GM12878 (cell line): ENCODE measurements at regions not wholly inside any gene's neighbourhood (a gene's known extent, or its start where the extent isn't known, plus 50 kb on each side); places are given as distances from the start of the nearest gene placed in this dataset.

Source experiments
- ATF3 ChIP-seq: IDR thresholded peaks from 2 replicates; pipeline ENCODE4 v1.6.1; 2011; ENCODE audit warnings: low read depth, mild to moderate bottlenecking, low read length, moderate library complexity, borderline replicate concordance; ENCODE audit errors: extremely low read depth
- BCL11A ChIP-seq: IDR thresholded peaks from 2 replicates; pipeline ENCODE4 v1.6.1; 2011; ENCODE audit warnings: low read depth, low read length
- CEBPB ChIP-seq, 2 experiments: fragments of 150-350 bp in 1 of 2; IDR thresholded peaks; 2 replicates each; pipeline ENCODE4 v1.6.1; 2012 to 2014; ENCODE audit warnings: low read depth in 2 of 2, low read length in 2 of 2, borderline replicate concordance in 1 of 2, inconsistent platforms in 1 of 2
- CREM ChIP-seq: IDR thresholded peaks from 2 replicates; pipeline ENCODE4 v1.6.1; 2014; ENCODE audit warnings: antibody characterized with exemption, low read depth
- CTCF ChIP-seq, 3 experiments: IDR thresholded peaks in 2 of 3; conservative IDR thresholded peaks in 1 of 3; 2 replicates each; pipeline ENCODE4 v1.5.1; 2011; ENCODE audit warnings: low read depth in 3 of 3, low read length in 3 of 3, mild to moderate bottlenecking in 3 of 3, control low read depth in 2 of 3, moderate library complexity in 2 of 3, inconsistent platforms in 1 of 3, mixed read lengths in 1 of 3; ENCODE audit not compliant: control insufficient read depth in 2 of 3, insufficient read depth in 1 of 3; ENCODE audit errors: extremely low read depth in 1 of 3
- EP300 ChIP-seq, 2 experiments: fragments of 150-350 bp in 1 of 2; IDR thresholded peaks; 2 replicates each; pipeline ENCODE4 v1.6.1; 2011 to 2012; ENCODE audit warnings: low read depth in 2 of 2, low read length in 2 of 2, borderline replicate concordance in 1 of 2, improper control_type of control experiment in 1 of 2, inconsistent platforms in 1 of 2; ENCODE audit not compliant: control insufficient read depth in 1 of 2
- SIX5 ChIP-seq: IDR thresholded peaks from 2 replicates; pipeline ENCODE4 v1.6.1; 2011; ENCODE audit warnings: mild to moderate bottlenecking, low read depth, low read length, moderate library complexity; ENCODE audit not compliant: severe bottlenecking
- SP1 ChIP-seq: IDR thresholded peaks from one replicate; pipeline ENCODE4 v1.6.1; 2011; ENCODE audit warnings: low read depth, low read length
- SREBF1 ChIP-seq: IDR thresholded peaks from 2 replicates; pipeline ENCODE4 v1.6.1; 2012; ENCODE audit warnings: mild to moderate bottlenecking, low read length
- ZBTB11 ChIP-seq: fragments of 450-650 bp; formaldehyde crosslinking; IDR thresholded peaks from 2 replicates; pipeline ENCODE4 v1.5.0; 2022; ENCODE audit warnings: mild to moderate bottlenecking, missing genetic modification characterization

GRCh38 chr20:40510622-40511021 lies 178.4 kb downstream of the MAFB start:
- TF ChIP-seq CREM (no peak), CEBPB (IDR thresholded peaks at IDR 0.05; ENCODE audit: borderline replicate concordance in 1 of 2, low read depth in 2 of 2, low read length in 2 of 2) (no peak), ZBTB11 (CRISPR knock-in tag) (no peak), ATF3 (no peak), SREBF1 (no peak), SIX5 (no peak), CTCF (IDR thresholded peaks at IDR 0.05 in 2 of 3, conservative IDR thresholded peaks at IDR 0.05 in 1 of 3; ENCODE audit: control insufficient read depth in 2 of 3, extremely low read depth in 1 of 3, insufficient read depth in 1 of 3, low read depth in 3 of 3, low read length in 3 of 3) (no peak), SP1 (no peak), BCL11A (no peak), EP300 (IDR thresholded peaks at IDR 0.05; ENCODE audit: borderline replicate concordance in 1 of 2, control insufficient read depth in 1 of 2, low read depth in 2 of 2, low read length in 2 of 2) (no peak)
